ENCODE measurements at regions not wholly inside any gene's neighbourhood (a gene's known extent, or its start where the extent isn't known, plus 50 kb on each side); places are given as distances from the start of the nearest gene placed in this dataset.

- intact Hi-C loops (cut with DNase I; ENCODE audit: low total_unique reads): no loop called here
- DNase-seq (ENCODE audit: low spot score in 2 of 2): no peak
- no peak overlapping the region for H3K4me3 ChIP-seq (ENCODE audit: low read depth, poor library complexity, severe bottlenecking)
- 64 to 67% methylated on average over 7 of the region's 7 CpGs for WGBS, 2 donors
- no peak for TF ChIP-seq POLR2A (IDR thresholded peaks at IDR 0.05)
- TF ChIP-seq, protein P1, sequence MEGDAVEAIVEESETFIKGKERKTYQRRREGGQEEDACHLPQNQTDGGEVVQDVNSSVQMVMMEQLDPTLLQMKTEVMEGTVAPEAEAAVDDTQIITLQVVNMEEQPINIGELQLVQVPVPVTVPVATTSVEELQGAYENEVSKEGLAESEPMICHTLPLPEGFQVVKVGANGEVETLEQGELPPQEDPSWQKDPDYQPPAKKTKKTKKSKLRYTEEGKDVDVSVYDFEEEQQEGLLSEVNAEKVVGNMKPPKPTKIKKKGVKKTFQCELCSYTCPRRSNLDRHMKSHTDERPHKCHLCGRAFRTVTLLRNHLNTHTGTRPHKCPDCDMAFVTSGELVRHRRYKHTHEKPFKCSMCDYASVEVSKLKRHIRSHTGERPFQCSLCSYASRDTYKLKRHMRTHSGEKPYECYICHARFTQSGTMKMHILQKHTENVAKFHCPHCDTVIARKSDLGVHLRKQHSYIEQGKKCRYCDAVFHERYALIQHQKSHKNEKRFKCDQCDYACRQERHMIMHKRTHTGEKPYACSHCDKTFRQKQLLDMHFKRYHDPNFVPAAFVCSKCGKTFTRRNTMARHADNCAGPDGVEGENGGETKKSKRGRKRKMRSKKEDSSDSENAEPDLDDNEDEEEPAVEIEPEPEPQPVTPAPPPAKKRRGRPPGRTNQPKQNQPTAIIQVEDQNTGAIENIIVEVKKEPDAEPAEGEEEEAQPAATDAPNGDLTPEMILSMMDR (IDR thresholded peaks at IDR 0.05): no peak
Observed at GRCh38 chr4:138843616-138844015, 172.0 kb upstream of the NOCT start.

GRCh38 chr4:138841343-138841742, 174.2 kb upstream of the NOCT start:
- intact Hi-C loops (cut with DNase I; ENCODE audit: low total_unique reads): no loop called here
- no peak for DNase-seq (ENCODE audit: low spot score in 2 of 2)
- H3K4me3 ChIP-seq (ENCODE audit: low read depth, poor library complexity, severe bottlenecking): no peak overlapping the region
- TF ChIP-seq, protein P1 (IDR thresholded peaks at IDR 0.05): no peak
- no peak for TF ChIP-seq POLR2A (IDR thresholded peaks at IDR 0.05)

DNA sequence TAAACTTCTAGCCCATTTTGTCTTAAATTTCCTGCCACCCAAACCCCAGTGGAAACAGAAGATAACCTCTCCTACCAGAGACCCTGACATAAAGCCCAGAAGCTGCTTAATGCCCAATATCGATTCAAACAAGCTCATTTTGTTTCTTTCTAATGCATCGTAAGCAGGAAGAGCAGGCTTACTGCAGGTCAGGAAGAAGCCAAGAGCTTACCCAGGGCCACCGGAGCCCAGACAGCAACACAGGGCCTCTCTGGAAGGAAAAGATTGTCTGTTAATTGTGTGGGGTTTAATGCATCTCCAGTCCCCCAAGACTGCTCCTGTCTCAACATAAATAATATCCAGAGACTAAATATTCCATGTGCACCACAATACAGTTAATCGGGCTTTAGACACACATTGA, 177.3 kb upstream of the NOCT start:
- intact Hi-C loops (cut with DNase I; ENCODE audit: low total_unique reads): no loop called here
- WGBS, 2 donors: 83 to 84% methylated on average over 4 of the region's 4 CpGs
- TF ChIP-seq, protein P1 (IDR thresholded peaks at IDR 0.05): no peak
- TF ChIP-seq POLR2A (IDR thresholded peaks at IDR 0.05): no peak
- no peak for DNase-seq (ENCODE audit: low spot score in 2 of 2)
- H3K4me3 ChIP-seq (ENCODE audit: low read depth, poor library complexity, severe bottlenecking): no peak overlapping the region

DNA sequence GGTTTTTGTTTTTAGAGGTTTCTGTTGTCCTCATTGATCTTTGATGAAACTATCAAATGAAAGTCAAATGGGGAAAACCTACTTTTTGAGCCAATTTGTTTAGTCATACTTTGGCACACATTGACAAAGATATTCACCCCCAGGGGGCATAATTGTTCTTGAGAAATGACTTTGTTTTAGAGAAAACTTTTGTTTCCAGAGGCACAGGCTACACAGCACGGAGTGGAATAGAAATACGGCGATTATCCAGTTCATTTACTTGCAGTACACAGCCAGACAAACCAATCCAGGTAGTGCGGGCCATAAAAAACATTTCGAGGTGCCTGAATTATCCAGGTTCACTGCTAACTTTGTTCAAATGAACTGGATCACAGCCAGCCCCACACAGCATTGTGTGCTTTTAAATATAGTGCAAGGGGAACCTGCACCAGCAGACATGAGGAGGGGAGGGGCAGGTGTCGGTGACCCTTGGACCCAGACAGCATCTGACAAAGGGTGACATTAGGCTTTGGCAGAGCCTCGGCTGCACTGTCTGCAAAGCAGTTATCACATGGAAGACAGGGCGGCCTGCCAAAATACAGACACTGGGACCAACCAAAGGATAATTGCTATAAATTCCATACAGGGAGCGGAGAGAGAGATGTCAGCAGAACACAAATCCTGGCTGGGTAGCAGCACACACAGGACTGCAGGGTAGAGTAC, 179.6 kb upstream of the NOCT start:
- intact Hi-C loops (cut with DNase I; ENCODE audit: low total_unique reads): no loop called here
- H3K4me3 ChIP-seq (ENCODE audit: low read depth, poor library complexity, severe bottlenecking): no peak overlapping the region
- TF ChIP-seq, protein P1 (IDR thresholded peaks at IDR 0.05): no peak
- no peak for TF ChIP-seq POLR2A (IDR thresholded peaks at IDR 0.05)
- DNase-seq (ENCODE audit: low spot score in 2 of 2): no peak
- WGBS, 2 donors: 52 to 58% methylated on average over 9 of the region's 9 CpGs

- intact Hi-C loops (cut with DNase I; ENCODE audit: low total_unique reads): no loop called here
- no peak for DNase-seq (ENCODE audit: low spot score in 2 of 2)
- WGBS, 2 donors: 52 to 62% methylated on average over 3 of the region's 3 CpGs
- H3K4me3 ChIP-seq (ENCODE audit: low read depth, poor library complexity, severe bottlenecking): no peak overlapping the region
- TF ChIP-seq POLR2A (IDR thresholded peaks at IDR 0.05): no peak
- TF ChIP-seq, protein P1 (IDR thresholded peaks at IDR 0.05): no peak
Observed at GRCh38 chr4:138833974-138834373, 181.6 kb upstream of the NOCT start.

DNA sequence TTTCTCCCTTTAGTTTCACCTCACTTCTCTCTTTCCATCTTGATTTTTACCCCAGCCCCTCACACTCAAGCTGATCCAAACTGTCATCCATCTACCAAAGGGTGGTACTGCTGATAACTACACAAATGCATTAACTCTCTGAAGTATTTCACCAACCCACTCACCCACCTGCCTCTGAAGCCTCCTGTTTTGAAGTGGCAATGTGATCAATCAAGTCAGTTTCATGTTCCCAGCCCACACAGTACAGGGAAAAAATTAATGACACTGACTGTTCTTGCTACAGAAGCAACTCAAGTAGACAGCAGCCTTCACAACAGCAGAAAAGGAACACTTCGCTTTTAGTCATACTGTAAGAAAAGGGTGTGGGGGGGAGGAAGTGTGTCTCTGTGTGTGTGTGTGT, 183.0 kb upstream of the NOCT start:
- WGBS, 2 donors: 88 to 89% methylated on average over 1 of the region's 1 CpG
- intact Hi-C loops (cut with DNase I; ENCODE audit: low total_unique reads): no loop called here
- no peak for TF ChIP-seq POLR2A (IDR thresholded peaks at IDR 0.05)
- TF ChIP-seq, protein P1 (IDR thresholded peaks at IDR 0.05): no peak
- no peak for DNase-seq (ENCODE audit: low spot score in 2 of 2)
- no peak overlapping the region for H3K4me3 ChIP-seq (ENCODE audit: low read depth, poor library complexity, severe bottlenecking)

Measured in lower leg skin (tissue), 4 donors.